Neural cell (in vitro differentiated cells): ENCODE measurements at regions not wholly inside any gene's neighbourhood (a gene's known extent, or its start where the extent isn't known, plus 50 kb on each side); places are given as distances from the start of the nearest gene placed in this dataset.

Source experiments
- H2AFZ ChIP-seq: fragments of 200-600, 300-800 bp; sonication (generic), shearing (Covaris generic); 2 replicates; pipeline ENCODE4 v1.6.0; 2014; ENCODE audit warnings: low read depth, mild to moderate bottlenecking, antibody characterized with exemption, low read length, moderate library complexity
- H3F3A ChIP-seq: fragments of 200-600 bp; shearing (Covaris generic); 2 replicates; pipeline ENCODE4 v1.6.1; 2016; ENCODE audit warnings: mild to moderate bottlenecking, moderate library complexity, mixed read lengths, antibody characterized with exemption, low read length; ENCODE audit not compliant: insufficient read depth, poor library complexity, severe bottlenecking
- H3K27ac ChIP-seq: fragments of 200-600, 300-800 bp; sonication (generic), shearing (Covaris generic); 2 replicates; pipeline ENCODE4 v1.5.1; 2014; ENCODE audit warnings: mild to moderate bottlenecking, low read length, moderate library complexity
- H3K27me3 ChIP-seq: fragments of 300-800, 200-600 bp; sonication (generic), shearing (Covaris generic); 2 replicates; pipeline ENCODE4 v1.6.0; 2014; ENCODE audit warnings: mild to moderate bottlenecking, low read depth, low read length, moderate library complexity; ENCODE audit not compliant: insufficient read depth
- H3K36me3 ChIP-seq: fragments of 300-800, 200-600 bp; sonication (generic), shearing (Covaris generic); 2 replicates; pipeline ENCODE4 v1.5.1; 2014; ENCODE audit warnings: mild to moderate bottlenecking, antibody characterized with exemption, low read length, moderate library complexity; ENCODE audit not compliant: insufficient read depth
- H3K4me2 ChIP-seq: fragments of 300-800, 200-600 bp; sonication (generic), shearing (Covaris generic); 2 replicates; pipeline ENCODE4 v1.6.0; 2014; ENCODE audit warnings: mild to moderate bottlenecking, low read length
- H3K4me3 ChIP-seq: fragments of 300-800, 200-600 bp; sonication (generic), shearing (Covaris generic); 2 replicates; pipeline ENCODE4 v1.5.1; 2014; ENCODE audit warnings: mild to moderate bottlenecking, low read length, moderate library complexity
- H3K79me2 ChIP-seq: fragments of 200-600 bp; shearing (Covaris generic); replicated peaks from 2 replicates; pipeline ENCODE4 v1.6.0; 2014; ENCODE audit warnings: mild to moderate bottlenecking, low read length, moderate library complexity; ENCODE audit not compliant: insufficient read depth
- H3K9ac ChIP-seq: fragments of 300-800, 200-600 bp; sonication (generic), shearing (Covaris generic); 2 replicates; pipeline ENCODE4 v1.6.1; 2016; ENCODE audit warnings: mild to moderate bottlenecking, low read length, mixed read lengths
- H3K9me2 ChIP-seq: fragments of 200-600 bp; shearing (Covaris generic); 2 replicates; pipeline ENCODE4 v1.6.1; 2016; ENCODE audit warnings: mild to moderate bottlenecking, low read length, mixed read lengths; ENCODE audit not compliant: insufficient read depth
- H3K9me3 ChIP-seq: fragments of 200-600, 300-800 bp; sonication (generic), shearing (Covaris generic); 2 replicates; pipeline ENCODE4 v1.6.1; 2016; ENCODE audit warnings: mild to moderate bottlenecking, mixed run types, low read length, moderate library complexity, mixed read lengths
- H4K20me1 ChIP-seq: fragments of 200-600 bp; shearing (Covaris generic); 2 replicates; pipeline ENCODE4 v1.6.1; 2016; ENCODE audit warnings: mild to moderate bottlenecking, mixed run types; ENCODE audit not compliant: insufficient read depth
- CTCF ChIP-seq: fragments of 450-650 bp; IDR thresholded peaks from 2 replicates; pipeline ENCODE4 v1.5.1; 2014; ENCODE audit warnings: antibody characterized with exemption, mild to moderate bottlenecking, moderate library complexity; ENCODE audit not compliant: poor library complexity, severe bottlenecking
- EP300 ChIP-seq: fragments of 450-650 bp; conservative IDR thresholded peaks from 2 replicates; pipeline ENCODE4 v1.6.1; 2014; ENCODE audit warnings: antibody characterized with exemption, mild to moderate bottlenecking, moderate library complexity; ENCODE audit not compliant: poor library complexity, severe bottlenecking
- EZH2 ChIP-seq: fragments of 200-600, 300-800 bp; shearing (Covaris generic), sonication (generic); IDR thresholded peaks from 2 replicates; pipeline ENCODE4 v1.6.1; 2014; ENCODE audit warnings: antibody characterized with exemption, low read length, borderline replicate concordance, mild to moderate bottlenecking; ENCODE audit not compliant: insufficient read depth, poor library complexity, severe bottlenecking
- MXI1 ChIP-seq: fragments of 450-650 bp; conservative IDR thresholded peaks from 2 replicates; pipeline ENCODE4 v1.6.1; 2014; ENCODE audit warnings: antibody characterized with exemption, mild to moderate bottlenecking; ENCODE audit not compliant: poor library complexity, severe bottlenecking
- POLR2AphosphoS5 ChIP-seq: IDR thresholded peaks from 2 replicates; pipeline ENCODE4 v1.6.1; 2012
- RAD21 ChIP-seq: fragments of 450-650 bp; conservative IDR thresholded peaks from 2 replicates; pipeline ENCODE4 v1.6.1; 2014; ENCODE audit warnings: antibody characterized with exemption, mild to moderate bottlenecking, moderate library complexity
- REST ChIP-seq: IDR thresholded peaks from 2 replicates; pipeline ENCODE4 v1.6.1; 2012; ENCODE audit warnings: borderline replicate concordance
- SMC3 ChIP-seq: fragments of 450-650 bp; conservative IDR thresholded peaks from 2 replicates; pipeline ENCODE4 v1.6.1; 2014; ENCODE audit warnings: antibody characterized with exemption, mild to moderate bottlenecking, moderate library complexity; ENCODE audit not compliant: poor library complexity
- TAF1 ChIP-seq: IDR thresholded peaks from 2 replicates; pipeline ENCODE4 v1.6.1; 2012; ENCODE audit warnings: low read depth

GRCh38 chr10:78692071-78692470 lies 376.7 kb upstream of the ZMIZ1 start:
- Histone ChIP-seq H3K27ac (no peak overlapping the region), H3K9me3 (no peaks in the 10 kb centered on the region), H3K9me2 (no peaks in the 10 kb centered on the region), H3F3A (peaks cover 4% of the 10 kb centered on the region), H3K79me2 (no peaks in the 10 kb centered on the region), H4K20me1 (no peaks in the 10 kb centered on the region), H3K4me3 (no peak overlapping the region), H3K4me2 (no peak overlapping the region), H3K27me3 (no peaks in the 10 kb centered on the region), H2AFZ (no peak overlapping the region), H3K9ac (no peak overlapping the region), H3K36me3 (no peaks in the 10 kb centered on the region)
- TF ChIP-seq POLR2AphosphoS5 = no peak
- no peak for TF ChIP-seq RAD21
- no peak for TF ChIP-seq CTCF
- no peak for TF ChIP-seq SMC3
- TF ChIP-seq EP300 = no peak
- TF ChIP-seq TAF1 = no peak
- no peak for TF ChIP-seq EZH2
- no peak for TF ChIP-seq REST
- TF ChIP-seq MXI1 = no peak

GRCh38 chr10:78695846-78696245 lies 372.9 kb upstream of the ZMIZ1 start:
- H3F3A ChIP-seq = no peaks in the 10 kb centered on the region
- H2AFZ ChIP-seq = no peak overlapping the region
- no peak overlapping the region for H3K4me3 ChIP-seq
- H3K9ac ChIP-seq = no peak overlapping the region
- H3K27ac ChIP-seq = no peak overlapping the region
- no peaks in the 10 kb centered on the region for H3K36me3 ChIP-seq
- H4K20me1 ChIP-seq = no peaks in the 10 kb centered on the region
- H3K27me3 ChIP-seq = no peaks in the 10 kb centered on the region
- no peak overlapping the region for H3K4me2 ChIP-seq
- H3K9me2 ChIP-seq = no peaks in the 10 kb centered on the region
- no peaks in the 10 kb centered on the region for H3K9me3 ChIP-seq
- H3K79me2 ChIP-seq = no peaks in the 10 kb centered on the region
- TF ChIP-seq POLR2AphosphoS5 = no peak
- no peak for TF ChIP-seq MXI1
- no peak for TF ChIP-seq EP300
- TF ChIP-seq EZH2 = no peak
- no peak for TF ChIP-seq TAF1
- TF ChIP-seq SMC3 = no peak
- no peak for TF ChIP-seq CTCF
- TF ChIP-seq RAD21 = no peak
- TF ChIP-seq REST = no peak
